Smooth muscle cell (in vitro differentiated cells): ENCODE measurements at regions not wholly inside any gene's neighbourhood (a gene's known extent, or its start where the extent isn't known, plus 50 kb on each side); places are given as distances from the start of the nearest gene placed in this dataset.

ENCODE experiments used
- DNase-seq: peaks from one replicate; lab custom pipeline; 2025; ENCODE audit not compliant: unreplicated experiment; lab: John Stamatoyannopoulos, UW
- H2AFZ ChIP-seq: fragments of 200-600 bp; sonication (generic); 2 replicates; pipeline ENCODE4 v1.6.0; 2016; ENCODE audit warnings: antibody characterized with exemption, low read depth, mild to moderate bottlenecking
- H3F3A ChIP-seq: fragments of 200-600 bp; sonication (generic); 2 replicates; pipeline ENCODE4 v1.6.0; 2017; ENCODE audit warnings: antibody characterized with exemption, low read depth
- H3K27ac ChIP-seq: fragments of 200-600 bp; sonication (generic); 2 replicates; pipeline ENCODE4 v1.5.1; 2016; ENCODE audit warnings: low read depth, mild to moderate bottlenecking
- H3K27me3 ChIP-seq: fragments of 200-600 bp; sonication (generic); 2 replicates; pipeline ENCODE4 v1.6.1; 2016; ENCODE audit warnings: low read depth, mild to moderate bottlenecking
- H3K36me3 ChIP-seq: fragments of 200-600 bp; sonication (generic); 2 replicates; pipeline ENCODE4 v1.5.1; 2016; ENCODE audit warnings: low read depth
- H3K4me1 ChIP-seq: fragments of 200-600 bp; sonication (generic); 2 replicates; pipeline ENCODE4 v1.5.1; 2016; ENCODE audit warnings: low read depth
- H3K4me2 ChIP-seq: fragments of 200-600 bp; sonication (generic); 2 replicates; pipeline ENCODE4 v1.6.0; 2016; ENCODE audit warnings: mild to moderate bottlenecking
- H3K4me3 ChIP-seq: fragments of 200-600 bp; sonication (generic); 2 replicates; pipeline ENCODE4 v1.5.1; 2016; ENCODE audit warnings: mild to moderate bottlenecking
- H3K79me2 ChIP-seq: fragments of 200-600 bp; sonication (generic); 2 replicates; pipeline ENCODE4 v1.6.0; 2016; ENCODE audit warnings: low read depth, mild to moderate bottlenecking
- H3K9ac ChIP-seq: fragments of 200-600 bp; sonication (generic); 2 replicates; pipeline ENCODE4 v1.6.0; 2016; ENCODE audit warnings: low read depth
- H3K9me3 ChIP-seq: fragments of 200-600 bp; sonication (generic); replicated peaks from 2 replicates; pipeline ENCODE4 v1.5.1; 2016; ENCODE audit warnings: low read depth
- H4K20me1 ChIP-seq: fragments of 200-600 bp; sonication (generic); 2 replicates; pipeline ENCODE4 v1.6.0; 2016; ENCODE audit warnings: low read depth
- CTCF ChIP-seq: fragments of 200-600 bp; sonication (generic); IDR thresholded peaks from 2 replicates; pipeline ENCODE4 v1.5.1; 2017; ENCODE audit warnings: borderline replicate concordance, mild to moderate bottlenecking, antibody characterized with exemption; ENCODE audit not compliant: insufficient read depth, poor library complexity, severe bottlenecking
- WGBS: methylation state at CpG from one replicate; pipeline ENCODE4 v1.1.7; 2016; ENCODE audit warnings: low lambda C conversion rate; 5-methylcytosine and 5-hydroxymethylcytosine counted together

GRCh38 chr2:58860586-58860985 lies 619.5 kb upstream of the FANCL start:
- no peak for DNase-seq
- 91% methylated on average over 1 of the region's 1 CpG for WGBS
- Histone ChIP-seq H3K27me3 (no peaks in the 10 kb centered on the region), H4K20me1 (no peaks in the 10 kb centered on the region), H3K4me3 (no peak overlapping the region), H3K4me1 (no peaks in the 10 kb centered on the region), H3K79me2 (no peaks in the 10 kb centered on the region), H2AFZ (no peak overlapping the region), H3F3A (no peaks in the 10 kb centered on the region), H3K36me3 (no peaks in the 10 kb centered on the region), H3K9me3 (peaks cover 4% of the 10 kb centered on the region), H3K9ac (no peak overlapping the region), H3K4me2 (no peak overlapping the region), H3K27ac (no peak overlapping the region)
- no peak for TF ChIP-seq CTCF

GRCh38 chr2:58856100-58856499 lies 615.0 kb upstream of the FANCL start:
- Histone ChIP-seq H3K27me3 (no peaks in the 10 kb centered on the region), H4K20me1 (no peaks in the 10 kb centered on the region), H3K9ac (no peak overlapping the region), H3K9me3 (peaks cover 4% of the 10 kb centered on the region), H3K4me3 (no peak overlapping the region), H3K27ac (no peak overlapping the region), H3K36me3 (no peaks in the 10 kb centered on the region), H3K4me1 (peaks cover 14% of the 10 kb centered on the region), H2AFZ (no peak overlapping the region), H3K4me2 (no peak overlapping the region), H3F3A (no peaks in the 10 kb centered on the region), H3K79me2 (no peaks in the 10 kb centered on the region)
- 75% methylated on average over 6 of the region's 6 CpGs for WGBS
- TF ChIP-seq CTCF, result no peak
- no peak for DNase-seq

DNA sequence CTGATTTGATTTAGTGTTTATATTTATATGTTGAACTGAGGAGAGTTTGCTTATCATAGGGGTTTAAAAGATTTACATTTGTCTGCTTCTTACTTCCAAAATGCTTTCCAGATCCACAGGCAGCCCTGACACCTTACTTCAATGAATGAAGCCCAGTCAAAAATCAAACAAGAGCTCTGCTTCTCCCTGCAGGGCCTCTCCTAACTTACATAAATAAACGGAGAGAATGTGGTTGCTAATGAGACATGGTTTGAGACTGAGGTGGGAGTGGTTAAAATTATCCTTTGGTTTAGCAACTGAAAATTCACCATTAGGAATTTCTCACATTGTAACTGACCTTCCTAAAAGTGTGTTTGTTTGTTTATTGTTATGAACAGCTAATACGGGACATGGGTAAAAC lies 612.3 kb upstream of the FANCL start:
- Histone ChIP-seq H2AFZ (no peak overlapping the region), H3K4me3 (no peak overlapping the region), H3K9ac (no peak overlapping the region), H3K27ac (no peak overlapping the region), H3F3A (no peaks in the 10 kb centered on the region), H3K27me3 (no peaks in the 10 kb centered on the region), H3K79me2 (no peaks in the 10 kb centered on the region), H3K36me3 (no peaks in the 10 kb centered on the region), H4K20me1 (no peaks in the 10 kb centered on the region), H3K4me1 (peaks cover 14% of the 10 kb centered on the region), H3K9me3 (peaks cover 4% of the 10 kb centered on the region), H3K4me2 (peak overlapping the region; percentile 10)
- DNase-seq, result no peak
- no peak for TF ChIP-seq CTCF
- WGBS, result 34% methylated on average over 2 of the region's 2 CpGs

GRCh38 chr2:58852905-58853304 lies 611.8 kb upstream of the FANCL start:
- peak overlapping the region; percentile 37 for H2AFZ ChIP-seq
- H3K4me1 ChIP-seq, result peaks cover 14% of the 10 kb centered on the region
- no peaks in the 10 kb centered on the region for H3K36me3 ChIP-seq
- H3F3A ChIP-seq, result no peaks in the 10 kb centered on the region
- H3K9me3 ChIP-seq, result peaks cover 4% of the 10 kb centered on the region
- no peak for DNase-seq
- no peak overlapping the region for H3K4me3 ChIP-seq
- no peaks in the 10 kb centered on the region for H3K79me2 ChIP-seq
- no peak overlapping the region for H3K9ac ChIP-seq
- H3K4me2 ChIP-seq, result peak overlapping the region; percentile 10
- no peak for TF ChIP-seq CTCF
- no peak overlapping the region for H3K27ac ChIP-seq
- no peaks in the 10 kb centered on the region for H4K20me1 ChIP-seq
- no peaks in the 10 kb centered on the region for H3K27me3 ChIP-seq
